ENCODE measurements at regions not wholly inside any gene's neighbourhood (a gene's known extent, or its start where the extent isn't known, plus 50 kb on each side); places are given as distances from the start of the nearest gene placed in this dataset.

DNA sequence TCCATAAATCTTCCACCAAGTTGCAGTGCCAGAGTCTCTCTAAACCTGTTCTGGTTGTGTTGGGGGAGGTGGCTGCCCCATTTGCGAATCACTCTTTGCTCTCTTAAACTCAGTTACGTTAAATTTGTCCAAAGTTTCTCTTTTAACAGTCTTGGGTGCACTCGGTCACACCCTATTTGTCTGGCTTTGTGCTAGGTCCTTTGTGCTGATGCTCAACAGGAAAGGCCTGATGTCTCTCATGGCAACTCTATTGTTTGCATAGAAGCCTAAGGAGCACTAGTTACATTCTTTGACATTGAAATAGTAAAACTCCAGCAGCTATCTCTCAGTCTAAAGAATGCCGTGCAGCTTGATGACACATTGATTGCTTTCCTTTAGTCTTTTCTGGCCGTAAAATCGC is 105.1 kb downstream of the TRMT11 start:
- WGBS (ENCODE audit: insufficient coverage) = 84% methylated on average over 3 of the region's 6 CpGs
- Histone ChIP-seq H3K36me3 (ENCODE audit: control insufficient read depth in 2 of 2, extremely low read depth in 1 of 2, insufficient read depth in 1 of 2, low read length in 1 of 2) (no peaks in the 10 kb centered on the region), H3K27me3 (replicated peaks in 1 of 2; ENCODE audit: control insufficient read depth in 2 of 2, extremely low read depth in 1 of 2, insufficient read depth in 2 of 2, low read length in 1 of 2) (no peaks in the 10 kb centered on the region), H3K4me3 (ENCODE audit: control insufficient read depth in 1 of 2, extremely low read depth in 1 of 2, low read length in 1 of 2) (no peak overlapping the region), H3K9me3 (no peaks in the 10 kb centered on the region), H3K27ac (ENCODE audit: low read length) (no peak overlapping the region), H3K4me1 (ENCODE audit: control insufficient read depth in 1 of 2, extremely low read depth in 1 of 2, insufficient read depth in 2 of 2, low read length in 2 of 2) (no peaks in the 10 kb centered on the region)
- no peak for DNase-seq
- CTCF ChIA-PET = interaction anchor here in 1 of 2 donors (0.6 kb wide), 1 partner anchor 153 kb away, joined by 3 read pairs; no protein-coding TSS in a partner anchor
- no peak for ATAC-seq (replicated peaks in 1 of 4)
- Mint-ChIP-seq H3K4me1 (peaks cover under 1 to 3% (median 3%) of the 10 kb centered on the region in 3 donors), H3K4me3 (no peak overlapping the region), H3K36me3 (peaks cover 10% of the 10 kb centered on the region), H3K27ac (no peak overlapping the region), H3K9me3 (no peaks in the 10 kb centered on the region), H3K27me3 (no peaks in the 10 kb centered on the region)
- POLR2A ChIA-PET = no interaction called here

DNA sequence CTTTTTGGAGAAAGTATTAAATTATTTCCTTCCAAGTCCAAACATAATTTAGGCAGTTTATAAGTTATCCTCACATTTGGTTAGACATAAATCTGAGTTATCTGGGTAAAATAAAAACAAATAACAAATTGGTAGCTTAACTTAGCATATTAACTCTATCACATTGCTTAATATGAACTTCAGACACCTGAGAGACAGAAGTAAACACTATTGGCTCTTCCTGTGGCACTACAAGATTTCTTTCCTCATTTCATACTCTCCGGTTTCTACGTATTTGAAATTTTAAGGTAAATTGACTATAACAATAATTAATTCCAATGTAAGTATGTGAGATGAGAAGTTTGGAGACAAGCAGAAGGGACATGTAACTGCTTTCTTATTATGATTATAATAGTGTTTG is 106.8 kb downstream of the TRMT11 start:
- Mint-ChIP-seq H3K4me1 (no peaks in the 10 kb centered on the region), H3K27me3 (no peaks in the 10 kb centered on the region), H3K9me3 (no peaks in the 10 kb centered on the region), H3K4me3 (no peak overlapping the region), H3K36me3 (peaks cover 10% of the 10 kb centered on the region), H3K27ac (no peak overlapping the region)
- Histone ChIP-seq H3K36me3 (ENCODE audit: control insufficient read depth in 2 of 2, extremely low read depth in 1 of 2, insufficient read depth in 1 of 2, low read length in 1 of 2) (no peaks in the 10 kb centered on the region), H3K4me3 (ENCODE audit: control insufficient read depth in 1 of 2, extremely low read depth in 1 of 2, low read length in 1 of 2) (no peak overlapping the region), H3K4me1 (ENCODE audit: control insufficient read depth in 1 of 2, extremely low read depth in 1 of 2, insufficient read depth in 2 of 2, low read length in 2 of 2) (no peaks in the 10 kb centered on the region), H3K27ac (ENCODE audit: low read length) (no peak overlapping the region), H3K27me3 (replicated peaks in 1 of 2; ENCODE audit: control insufficient read depth in 2 of 2, extremely low read depth in 1 of 2, insufficient read depth in 2 of 2, low read length in 1 of 2) (no peaks in the 10 kb centered on the region), H3K9me3 (no peaks in the 10 kb centered on the region)
- WGBS (ENCODE audit: insufficient coverage) = no CpG with 5 or more reads among the region's 2 CpGs
- ChIA-PET POLR2A (no interaction called here), CTCF (no interaction called here)
- DNase-seq (no peak), ATAC-seq (replicated peaks in 1 of 4) (no peak)

DNA sequence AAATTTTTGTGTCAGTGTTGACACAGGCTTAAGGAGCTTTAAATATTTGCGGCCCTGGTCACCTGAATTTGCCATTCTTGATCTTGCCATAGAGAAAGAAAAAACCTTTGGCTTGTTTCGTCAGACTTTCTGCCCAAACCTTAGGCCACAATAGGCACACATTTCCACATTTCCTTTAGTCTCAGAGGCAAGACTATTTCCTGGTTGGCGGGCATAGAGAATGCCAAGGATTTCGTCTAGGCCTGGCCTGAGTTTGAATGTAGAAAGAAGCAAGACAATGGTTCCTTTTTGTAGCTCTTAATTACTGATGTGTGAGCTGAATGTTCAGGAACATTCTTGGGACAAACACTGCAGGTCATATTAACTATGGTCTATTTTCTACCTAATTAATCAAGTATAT is 108.1 kb downstream of the TRMT11 start:
- Histone ChIP-seq H3K4me1 (ENCODE audit: control insufficient read depth in 1 of 2, extremely low read depth in 1 of 2, insufficient read depth in 2 of 2, low read length in 2 of 2) (no peaks in the 10 kb centered on the region), H3K9me3 (no peaks in the 10 kb centered on the region), H3K4me3 (ENCODE audit: control insufficient read depth in 1 of 2, extremely low read depth in 1 of 2, low read length in 1 of 2) (no peak overlapping the region), H3K36me3 (ENCODE audit: control insufficient read depth in 2 of 2, extremely low read depth in 1 of 2, insufficient read depth in 1 of 2, low read length in 1 of 2) (no peaks in the 10 kb centered on the region), H3K27ac (ENCODE audit: low read length) (no peak overlapping the region), H3K27me3 (replicated peaks in 1 of 2; ENCODE audit: control insufficient read depth in 2 of 2, extremely low read depth in 1 of 2, insufficient read depth in 2 of 2, low read length in 1 of 2) (no peaks in the 10 kb centered on the region)
- Mint-ChIP-seq H3K4me3 (no peak overlapping the region), H3K27me3 (no peaks in the 10 kb centered on the region), H3K4me1 (no peaks in the 10 kb centered on the region), H3K9me3 (no peaks in the 10 kb centered on the region), H3K36me3 (peaks cover 12% of the 10 kb centered on the region), H3K27ac (no peak overlapping the region)
- no peak for DNase-seq
- 100% methylated on average over 2 of the region's 4 CpGs for WGBS (ENCODE audit: insufficient coverage)
- CTCF ChIA-PET = no interaction called here
- no peak for ATAC-seq (replicated peaks in 1 of 4)
- POLR2A ChIA-PET = no interaction called here

DNA sequence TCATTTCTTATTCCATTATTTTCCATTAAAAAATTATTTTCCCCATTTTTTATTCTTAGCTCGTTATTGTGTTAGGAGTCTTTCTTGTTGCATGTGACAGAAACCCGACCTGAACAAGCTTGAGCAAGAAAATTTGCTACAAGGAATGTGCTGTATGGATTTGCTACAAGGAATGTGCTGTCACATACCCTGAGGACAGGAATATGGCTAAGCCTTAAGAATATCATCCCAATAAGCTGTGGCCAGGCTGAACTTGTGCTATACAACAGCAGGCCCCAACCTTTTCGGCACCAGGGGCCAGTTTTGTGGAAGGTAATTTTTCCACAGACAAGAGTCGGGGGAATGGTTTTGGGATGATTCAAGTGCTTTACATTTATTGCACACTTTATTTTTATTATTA is 114.0 kb downstream of the TRMT11 start:
- Mint-ChIP-seq H3K36me3 (peaks cover 37% of the 10 kb centered on the region), H3K9me3 (peaks cover 0 to 4% (median 0%) of the 10 kb centered on the region in 3 donors), H3K27me3 (no peaks in the 10 kb centered on the region), H3K4me3 (no peak overlapping the region), H3K27ac (no peak overlapping the region), H3K4me1 (no peaks in the 10 kb centered on the region)
- no peaks in the 10 kb centered on the region for H3K27me3 ChIP-seq (replicated peaks in 1 of 2; ENCODE audit: control insufficient read depth in 2 of 2, extremely low read depth in 1 of 2, insufficient read depth in 2 of 2, low read length in 1 of 2)
- ChIA-PET CTCF (no interaction called here), POLR2A (interaction anchor here in 1 of 2 donors (0.6 kb wide), 1 partner anchor 283 kb away, joined by 4 read pairs; no protein-coding TSS in a partner anchor)
- no peaks in the 10 kb centered on the region for H3K36me3 ChIP-seq (ENCODE audit: control insufficient read depth in 2 of 2, extremely low read depth in 1 of 2, insufficient read depth in 1 of 2, low read length in 1 of 2)
- H3K4me3 ChIP-seq (ENCODE audit: control insufficient read depth in 1 of 2, extremely low read depth in 1 of 2, low read length in 1 of 2) = no peak overlapping the region
- H3K27ac ChIP-seq (ENCODE audit: low read length) = no peak overlapping the region
- H3K9me3 ChIP-seq = no peaks in the 10 kb centered on the region
- DNase-seq = no peak
- no peak for ATAC-seq (replicated peaks in 1 of 4)
- H3K4me1 ChIP-seq (ENCODE audit: control insufficient read depth in 1 of 2, extremely low read depth in 1 of 2, insufficient read depth in 2 of 2, low read length in 2 of 2) = no peaks in the 10 kb centered on the region
- no CpG with 5 or more reads among the region's 4 CpGs for WGBS (ENCODE audit: insufficient coverage)

- no peak overlapping the region for H3K27ac Mint-ChIP-seq
- H3K27ac ChIP-seq (ENCODE audit: low read length) = no peak overlapping the region
- no peak overlapping the region for H3K4me3 ChIP-seq (ENCODE audit: control insufficient read depth in 1 of 2, extremely low read depth in 1 of 2, low read length in 1 of 2)
- no peaks in the 10 kb centered on the region for H3K9me3 ChIP-seq
- no peaks in the 10 kb centered on the region for H3K4me1 ChIP-seq (ENCODE audit: control insufficient read depth in 1 of 2, extremely low read depth in 1 of 2, insufficient read depth in 2 of 2, low read length in 2 of 2)
- peaks cover 0 to 4% (median 0%) of the 10 kb centered on the region in 3 donors for H3K9me3 Mint-ChIP-seq
- POLR2A ChIA-PET = no interaction called here
- H3K27me3 ChIP-seq (replicated peaks in 1 of 2; ENCODE audit: control insufficient read depth in 2 of 2, extremely low read depth in 1 of 2, insufficient read depth in 2 of 2, low read length in 1 of 2) = no peaks in the 10 kb centered on the region
- no peaks in the 10 kb centered on the region for H3K27me3 Mint-ChIP-seq
- DNase-seq = no peak
- no peak overlapping the region for H3K4me3 Mint-ChIP-seq
- H3K36me3 ChIP-seq (ENCODE audit: control insufficient read depth in 2 of 2, extremely low read depth in 1 of 2, insufficient read depth in 1 of 2, low read length in 1 of 2) = no peaks in the 10 kb centered on the region
- peaks cover 37% of the 10 kb centered on the region for H3K36me3 Mint-ChIP-seq
- CTCF ChIA-PET = no interaction called here
- H3K4me1 Mint-ChIP-seq = no peaks in the 10 kb centered on the region
- ATAC-seq (replicated peaks in 1 of 4) = no peak
- no CpG with 5 or more reads among the region's 5 CpGs for WGBS (ENCODE audit: insufficient coverage)
Measured at GRCh38 chr6:126102358-126102757, 116.0 kb downstream of the TRMT11 start.

GRCh38 chr6:126103993-126104392 is 117.7 kb downstream of the TRMT11 start:
- Histone ChIP-seq H3K27ac (ENCODE audit: low read length) (no peak overlapping the region), H3K36me3 (ENCODE audit: control insufficient read depth in 2 of 2, extremely low read depth in 1 of 2, insufficient read depth in 1 of 2, low read length in 1 of 2) (no peaks in the 10 kb centered on the region), H3K4me3 (ENCODE audit: control insufficient read depth in 1 of 2, extremely low read depth in 1 of 2, low read length in 1 of 2) (no peak overlapping the region), H3K9me3 (no peaks in the 10 kb centered on the region), H3K4me1 (ENCODE audit: control insufficient read depth in 1 of 2, extremely low read depth in 1 of 2, insufficient read depth in 2 of 2, low read length in 2 of 2) (no peaks in the 10 kb centered on the region), H3K27me3 (replicated peaks in 1 of 2; ENCODE audit: control insufficient read depth in 2 of 2, extremely low read depth in 1 of 2, insufficient read depth in 2 of 2, low read length in 1 of 2) (no peaks in the 10 kb centered on the region)
- WGBS (ENCODE audit: insufficient coverage) = 100% methylated on average over 3 of the region's 3 CpGs
- Mint-ChIP-seq H3K27me3 (no peaks in the 10 kb centered on the region), H3K9me3 (peaks cover 0 to 4% (median 0%) of the 10 kb centered on the region in 3 donors), H3K27ac (no peak overlapping the region), H3K36me3 (peaks cover 35% of the 10 kb centered on the region), H3K4me1 (no peaks in the 10 kb centered on the region), H3K4me3 (no peak overlapping the region)
- ATAC-seq (replicated peaks in 1 of 4) (no peak), DNase-seq (no peak)
- ChIA-PET CTCF (no interaction called here), POLR2A (no interaction called here)
